HG02610 (cell line): ENCODE measurements at regions not wholly inside any gene's neighbourhood (a gene's known extent, or its start where the extent isn't known, plus 50 kb on each side); places are given as distances from the start of the nearest gene placed in this dataset.

Experiments
- ATAC-seq: cut with Tn5 transposase; IDR thresholded peaks from one replicate; pipeline ENCODE4 v1.9.1; 2021; ENCODE audit warnings: mild to moderate bottlenecking, moderate library complexity; ENCODE audit not compliant: unreplicated experiment

DNA sequence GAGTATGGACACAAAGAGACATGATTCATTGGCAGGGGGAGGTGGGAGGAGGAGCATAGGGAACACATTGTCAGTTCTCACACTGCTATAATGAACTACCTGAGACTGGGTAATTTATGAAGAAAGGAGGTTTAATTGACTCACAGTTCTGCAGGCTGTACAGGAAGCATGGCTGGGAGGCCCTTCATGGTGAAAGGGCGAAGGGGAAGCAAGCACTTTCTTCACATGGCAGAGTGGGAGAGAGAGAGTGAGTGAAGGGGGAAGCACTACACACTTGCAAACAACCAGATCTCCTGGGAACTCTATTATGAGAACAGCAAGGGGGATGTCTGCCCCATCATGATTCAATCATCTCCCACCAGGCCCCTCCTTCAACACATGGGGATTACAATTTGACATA is 391.8 kb downstream of the BMP4 start:
- peak; percentile 59 for ATAC-seq

DNA sequence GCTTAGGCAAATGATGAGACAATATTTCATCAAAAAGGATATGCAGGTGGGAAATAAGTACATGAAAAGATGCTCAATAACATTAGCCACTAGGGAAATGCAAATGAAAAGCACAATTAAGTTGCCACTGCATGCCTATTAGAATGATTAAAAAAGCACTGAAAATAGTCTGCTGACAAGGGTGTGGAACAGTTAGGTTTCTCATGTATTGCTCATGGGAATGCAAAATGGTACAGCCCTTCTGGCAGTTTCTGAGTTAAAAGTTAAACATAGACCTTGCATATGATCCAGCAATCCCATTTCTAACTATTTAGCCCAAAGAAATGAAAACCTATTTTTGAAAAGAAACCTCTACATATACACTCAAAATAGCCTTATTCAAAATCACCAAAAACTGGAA is 393.0 kb downstream of the BMP4 start:
- no peak for ATAC-seq

- no peak for ATAC-seq
These were observed 400.1 kb upstream of the DDHD1 start for GRCh38 chr14:53553221-53553620.

DNA sequence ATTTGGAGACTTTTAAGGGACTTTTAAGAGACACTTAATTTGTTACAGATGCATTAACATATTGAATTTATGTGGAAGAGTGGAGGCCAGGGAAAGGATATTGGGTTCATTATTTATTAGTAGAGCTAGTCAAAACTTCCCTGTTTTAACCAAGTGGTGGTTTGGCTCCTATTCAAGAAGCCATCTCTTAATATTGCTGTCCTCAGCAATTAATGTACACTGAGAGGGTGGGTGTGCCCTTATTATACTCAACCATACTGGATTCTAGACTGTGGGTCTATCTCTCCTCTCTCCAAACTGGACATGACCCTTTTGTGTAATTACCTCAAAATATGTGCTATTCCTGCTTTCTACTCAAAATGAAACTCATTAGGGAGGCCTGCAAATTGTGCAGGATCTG is 398.7 kb upstream of the DDHD1 start:
- no peak for ATAC-seq

- no peak for ATAC-seq
These were observed 397.7 kb upstream of the DDHD1 start for GRCh38 chr14:53550776-53551175.

DNA sequence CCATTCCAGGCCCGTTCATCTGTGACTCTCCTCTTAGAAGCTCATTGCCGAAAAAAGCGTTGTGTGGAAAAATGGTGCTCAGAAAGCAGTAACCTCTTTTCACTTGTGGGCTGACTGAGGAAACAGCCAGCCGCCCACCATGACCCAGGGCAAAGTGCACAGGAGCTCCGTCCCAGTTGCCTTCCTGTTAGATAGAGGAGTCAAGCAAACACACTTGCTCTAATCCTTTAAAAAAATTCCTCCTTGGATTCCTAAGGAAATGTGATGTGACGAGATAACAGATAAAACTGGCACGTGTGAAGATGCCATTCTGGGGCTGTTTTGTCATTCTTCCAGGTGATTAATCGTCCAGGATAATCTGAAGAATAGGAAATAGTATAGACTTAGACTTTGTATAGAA is 396.8 kb upstream of the DDHD1 start:
- ATAC-seq: no peak

DNA sequence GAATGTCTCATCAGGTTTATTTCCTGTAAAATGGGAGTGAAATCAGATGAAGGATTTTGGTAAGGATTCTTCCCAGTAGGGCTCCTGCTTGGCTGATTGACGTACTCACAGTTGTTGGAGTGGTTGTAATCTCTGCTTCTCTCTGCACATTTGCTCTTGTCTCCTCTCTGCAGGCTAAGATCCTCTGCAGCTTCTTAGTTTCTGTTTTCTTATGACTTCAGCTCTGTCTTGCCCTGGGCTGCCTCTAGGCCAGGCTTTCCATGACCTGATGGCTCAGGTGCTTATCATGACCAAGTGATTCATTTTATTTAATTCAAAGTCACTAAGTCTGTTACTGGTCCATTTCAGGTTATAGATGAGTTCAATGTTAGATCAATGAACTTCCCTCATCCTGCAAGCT is 394.5 kb upstream of the DDHD1 start:
- ATAC-seq: peak; percentile 58

- peak; percentile 69 for ATAC-seq
These were observed 392.1 kb upstream of the DDHD1 start for GRCh38 chr14:53545217-53545616.

GRCh38 chr14:53542732-53543131 is 389.6 kb upstream of the DDHD1 start:
- ATAC-seq: no peak

GRCh38 chr14:53541411-53541810 is 388.3 kb upstream of the DDHD1 start:
- no peak for ATAC-seq

GRCh38 chr14:53539489-53540126 is 386.5 kb upstream of the DDHD1 start:
- peak; percentile 85 for ATAC-seq

- ATAC-seq: no peak
These were observed 385.3 kb upstream of the DDHD1 start for GRCh38 chr14:53538316-53538881.

DNA sequence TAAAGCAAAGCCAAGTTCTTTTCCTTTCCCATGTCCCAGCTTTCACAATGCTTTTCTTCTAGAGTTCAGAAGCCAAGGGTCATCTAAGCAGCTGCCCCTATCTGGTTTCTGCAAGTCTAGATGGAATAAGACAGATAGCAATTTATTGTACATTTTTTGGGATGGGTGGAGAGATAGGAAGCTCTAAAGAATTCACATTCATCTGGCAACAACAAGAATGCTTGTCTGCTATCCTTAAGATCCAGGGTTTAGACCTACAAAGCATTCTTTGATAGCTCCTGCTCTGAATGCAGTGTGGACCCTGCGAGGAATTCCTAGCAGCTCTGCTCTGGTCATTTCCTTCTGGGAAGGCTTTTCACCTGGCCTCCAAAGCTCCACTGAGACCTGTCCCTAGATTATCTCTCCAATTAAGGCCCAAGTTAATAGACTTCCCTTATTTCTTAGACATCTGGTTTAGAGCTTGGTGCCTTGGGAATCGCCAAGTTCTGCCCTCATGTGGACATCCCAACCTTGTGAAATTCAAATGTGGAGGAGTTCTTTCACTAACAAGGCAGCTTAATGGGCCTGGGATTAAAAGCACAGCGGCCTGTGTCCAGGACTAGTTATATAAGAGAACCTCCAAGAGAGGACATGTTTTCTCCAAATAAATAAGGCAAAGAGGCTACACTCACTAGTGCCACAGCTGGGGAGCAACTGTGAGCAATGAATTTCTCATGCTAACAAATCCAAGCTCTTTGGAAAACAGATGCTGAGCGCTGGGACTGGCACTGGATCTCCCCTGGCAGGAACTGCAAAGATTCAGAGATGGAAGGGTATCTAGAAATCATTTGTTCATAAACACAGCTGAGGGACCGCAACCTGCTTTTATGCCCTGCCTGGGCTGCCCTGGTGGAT is 384.5 kb upstream of the DDHD1 start:
- no peak for ATAC-seq

DNA sequence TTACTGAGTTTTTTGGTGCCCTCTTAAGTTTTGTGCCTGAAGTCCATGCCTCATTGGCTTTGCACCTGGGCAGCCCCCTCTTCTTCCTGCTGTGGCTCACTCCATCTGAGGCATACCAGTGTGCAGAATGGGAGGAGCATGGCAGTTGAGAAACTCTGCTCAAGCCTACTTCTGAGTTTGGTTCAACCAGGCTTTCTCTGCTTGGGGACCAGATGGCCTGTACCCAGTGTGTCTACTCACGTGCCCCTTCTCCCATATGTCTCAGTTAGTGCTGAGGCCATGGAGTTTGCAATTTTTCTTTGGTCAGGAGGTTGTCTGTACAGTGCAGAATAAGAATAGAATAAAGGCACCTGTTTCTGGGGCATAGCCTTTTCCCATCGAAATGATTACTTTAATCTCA is 383.3 kb upstream of the DDHD1 start:
- no peak for ATAC-seq

GRCh38 chr14:53534841-53535240 is 381.7 kb upstream of the DDHD1 start:
- ATAC-seq: no peak

DNA sequence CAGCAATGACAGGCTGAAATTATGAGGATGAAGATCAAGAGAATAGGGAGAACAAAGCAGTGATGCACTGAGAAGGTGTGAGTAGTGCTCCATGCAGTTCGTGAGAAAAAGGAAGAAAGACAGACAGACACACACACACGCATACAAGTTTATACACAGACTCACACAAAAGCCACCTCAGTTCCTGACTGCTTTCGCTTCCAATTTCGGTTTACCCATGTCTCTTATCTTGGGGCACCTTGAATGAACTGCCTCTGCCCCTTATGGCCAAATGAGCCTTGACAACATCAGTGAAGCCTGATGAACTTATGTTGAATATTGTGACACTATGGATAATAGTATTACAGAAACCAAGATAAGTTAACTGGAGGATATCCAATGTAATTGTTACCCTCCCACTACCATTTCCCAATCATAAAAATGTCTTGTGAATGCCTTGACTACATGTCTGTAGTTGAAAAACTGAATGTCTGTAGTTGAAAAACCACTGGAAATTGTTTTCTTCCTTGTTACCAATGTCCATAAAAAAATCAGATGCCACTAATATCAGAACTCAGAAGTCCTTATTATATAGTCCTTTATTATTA is 380.4 kb upstream of the DDHD1 start:
- no peak for ATAC-seq

DNA sequence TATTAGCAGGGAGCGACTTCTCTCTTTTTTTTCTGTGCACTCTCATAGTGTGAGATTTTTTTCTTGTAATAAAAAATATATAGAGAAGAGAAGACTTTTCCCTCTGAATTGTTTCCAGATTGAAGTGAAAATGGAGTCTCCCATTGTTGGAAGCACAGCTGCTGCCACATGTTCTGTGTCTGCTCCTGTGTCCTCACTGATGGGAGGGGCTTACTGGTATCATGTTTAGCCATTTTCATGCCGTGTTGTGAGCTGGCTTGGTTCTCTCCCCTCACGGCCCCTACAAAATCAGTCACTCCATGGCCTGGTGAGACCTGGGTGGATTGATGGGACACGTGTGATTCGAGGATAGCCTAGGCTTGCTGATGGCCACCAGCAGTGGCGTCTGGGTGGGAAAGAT is 379.7 kb upstream of the DDHD1 start:
- ATAC-seq: no peak

GRCh38 chr14:53531730-53532129 is 378.6 kb upstream of the DDHD1 start:
- ATAC-seq: no peak

DNA sequence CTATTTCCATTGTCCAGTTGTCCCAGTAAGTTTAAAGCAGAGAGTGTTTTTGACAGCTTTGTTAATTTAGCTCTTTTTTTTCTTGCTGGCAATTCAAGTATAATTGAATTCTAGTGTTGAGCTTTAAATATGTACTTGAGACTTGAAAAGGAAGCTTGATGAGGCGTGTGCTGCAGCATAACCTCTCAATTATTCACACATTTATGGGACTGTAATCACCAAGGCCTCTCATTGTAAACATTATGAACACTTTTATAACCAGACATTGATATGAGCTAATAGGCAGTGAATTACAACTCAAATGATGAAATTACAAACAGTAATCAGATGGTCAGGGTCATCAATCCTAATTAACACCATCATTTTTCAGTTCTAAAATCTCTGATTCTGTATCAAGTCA is 378.0 kb upstream of the DDHD1 start:
- ATAC-seq: no peak

- ATAC-seq: no peak
These were observed 376.4 kb upstream of the DDHD1 start for GRCh38 chr14:53529519-53529918.

- no peak for ATAC-seq
These were observed 375.1 kb upstream of the DDHD1 start for GRCh38 chr14:53528185-53528671.

GRCh38 chr14:53526200-53526599 is 373.1 kb upstream of the DDHD1 start:
- no peak for ATAC-seq
